ENCODE measurements at regions not wholly inside any gene's neighbourhood (a gene's known extent, or its start where the extent isn't known, plus 50 kb on each side); places are given as distances from the start of the nearest gene placed in this dataset.

- H3K9me3 ChIP-seq (ENCODE audit: control insufficient read depth, low read depth, low read length): no peaks in the 10 kb centered on the region
- no peak overlapping the region for H2AFZ ChIP-seq (ENCODE audit: low read length)
- no peak for DNase-seq
- Mint-ChIP-seq H3K27me3 (ENCODE audit: low read depth) (no peaks in the 10 kb centered on the region), H3K27ac (no peak overlapping the region), H3K4me3 (no peak overlapping the region), H3K36me3 (ENCODE audit: insufficient read depth in 1 of 3, low read depth in 3 of 3) (peaks cover 0 to 2% (median 0%) of the 10 kb centered on the region in 3 experiments; a peak in 3 of 7 replicates), H3K9me3 (peaks cover 11 to 18% of the 10 kb centered on the region in 2 experiments; a peak in 4 of 5 replicates), H3K4me1 (peaks cover 0 to 2% of the 10 kb centered on the region in 2 experiments; a peak in 2 of 4 replicates)
- no peak overlapping the region for H3K9ac ChIP-seq (ENCODE audit: extremely low read depth, insufficient read length, low read length)
- no peaks in the 10 kb centered on the region for H4K20me1 ChIP-seq (ENCODE audit: control insufficient read depth, insufficient read depth, insufficient read length)
- H3K4me2 ChIP-seq (ENCODE audit: insufficient read depth, insufficient read length, low read length): no peak overlapping the region
- H3K79me1 ChIP-seq (ENCODE audit: insufficient read depth, low read depth, low read length, poor library complexity, severe bottlenecking): no peaks in the 10 kb centered on the region
- no peaks in the 10 kb centered on the region for H3K79me2 ChIP-seq (ENCODE audit: insufficient read depth, low read length)
- H3K4ac ChIP-seq (ENCODE audit: low read depth, low read length): no peak overlapping the region
- H2AK5ac ChIP-seq (ENCODE audit: insufficient read length, low read length): no peak overlapping the region
- no peak overlapping the region for H2BK5ac ChIP-seq (ENCODE audit: insufficient read length, low read length)
- WGBS (ENCODE audit: extremely low coverage, insufficient read length, low lambda C conversion rate): no CpG with 5 or more reads among the region's 3 CpGs
- no peak overlapping the region for H4K5ac ChIP-seq (ENCODE audit: insufficient read length, low read depth, low read length)
- no peaks in the 10 kb centered on the region for H3K23me2 ChIP-seq (ENCODE audit: insufficient read length, low read depth, low read length, poor library complexity, severe bottlenecking)
- no peaks in the 10 kb centered on the region for H3K27me3 ChIP-seq (ENCODE audit: insufficient read depth, low read length)
- H4K91ac ChIP-seq (ENCODE audit: insufficient read length, low read depth, low read length): no peak overlapping the region
- no peak overlapping the region for H3K14ac ChIP-seq (ENCODE audit: insufficient read depth, low read length)
- H3K4me1 ChIP-seq (ENCODE audit: insufficient read depth, low read length): no peaks in the 10 kb centered on the region
- no peak overlapping the region for H3K18ac ChIP-seq (ENCODE audit: insufficient read length, low read depth, low read length)
- H2BK12ac ChIP-seq (ENCODE audit: insufficient read length, low read depth, low read length): no peak overlapping the region
- H3K23ac ChIP-seq (ENCODE audit: insufficient read length, low read depth, low read length): no peak overlapping the region
- H3K27ac ChIP-seq (ENCODE audit: insufficient read length, low read depth, low read length): no peak overlapping the region
- H3T11ph ChIP-seq (ENCODE audit: low read length): no peak overlapping the region
- no peak overlapping the region for H2BK20ac ChIP-seq (ENCODE audit: low read depth, low read length, poor library complexity, severe bottlenecking)
- no peak for TF ChIP-seq CTCF (conservative IDR thresholded peaks at IDR 0.05)
- no peak overlapping the region for H2BK120ac ChIP-seq (ENCODE audit: low read depth, low read length, poor library complexity, severe bottlenecking)
- no peak overlapping the region for H3K56ac ChIP-seq (ENCODE audit: insufficient read length, low read depth, low read length)
- H4K8ac ChIP-seq (replicated peaks; ENCODE audit: insufficient read length, low read depth, low read length): no peak overlapping the region
- H2BK15ac ChIP-seq (ENCODE audit: low read depth, low read length): no peak overlapping the region
These were observed 508.4 kb downstream of the HDGFL1 start for GRCh38 chr6:23077772-23078171.
